BLaER1 (cell line): ENCODE measurements at regions not wholly inside any gene's neighbourhood (a gene's known extent, or its start where the extent isn't known, plus 50 kb on each side); places are given as distances from the start of the nearest gene placed in this dataset.
A peak's percentile ranks its signal among the peaks of the same experiment; 100 is the strongest.
"Not testable (repeated sequence)": the region's sequence is repeated elsewhere in the genome, so short reads cannot be mapped to it uniquely, and the experiment has no call there.

ENCODE experiments used
- H3K27ac ChIP-seq: shearing (Covaris generic); formaldehyde crosslinking; 2 replicates; pipeline ENCODE4 v1.8.1; 2022
- H3K27me3 ChIP-seq: shearing (Covaris generic); formaldehyde crosslinking; 2 replicates; pipeline ENCODE4 v1.8.1; 2022
- H3K36me3 ChIP-seq: shearing (Covaris generic); formaldehyde crosslinking; 2 replicates; pipeline ENCODE4 v1.8.1; 2022
- H3K4me1 ChIP-seq: shearing (Covaris generic); formaldehyde crosslinking; 2 replicates; pipeline ENCODE4 v1.8.1; 2022
- H3K4me2 ChIP-seq: shearing (Covaris generic); formaldehyde crosslinking; 2 replicates; pipeline ENCODE4 v1.8.1; 2022
- H3K4me3 ChIP-seq: shearing (Covaris generic); formaldehyde crosslinking; 2 replicates; pipeline ENCODE4 v1.8.1; 2022
- H3K9ac ChIP-seq: shearing (Covaris generic); formaldehyde crosslinking; 2 replicates; pipeline ENCODE4 v1.8.1; 2022
- H3K9me3 ChIP-seq: shearing (Covaris generic); formaldehyde crosslinking; 2 replicates; pipeline ENCODE4 v1.8.1; 2022
- H4K20me1 ChIP-seq: shearing (Covaris generic); formaldehyde crosslinking; 2 replicates; pipeline ENCODE4 v1.8.1; 2022
- Cebpa-rat ChIP-seq: shearing (Covaris generic); IDR thresholded peaks from 2 replicates; pipeline ENCODE4 v1.8.1; 2022

GRCh38 chr4:8719421-8719820, 126.9 kb downstream of the CPZ start:
- TF ChIP-seq Cebpa-rat = no peak

GRCh38 chr4:8717470-8717869, 124.9 kb downstream of the CPZ start:
- not testable (repeated sequence) for H3K9ac ChIP-seq, H3K4me2 ChIP-seq, H4K20me1 ChIP-seq, H3K36me3 ChIP-seq, H3K4me1 ChIP-seq, H3K27me3 ChIP-seq, H3K4me3 ChIP-seq, H3K27ac ChIP-seq
- peaks cover 25% of the 10 kb centered on the region for H3K9me3 ChIP-seq

More at GRCh38 chr4:8719421-8719820, 126.9 kb downstream of the CPZ start:
- Histone ChIP-seq H3K4me3 (no peak overlapping the region), H3K9me3 (peaks cover 7% of the 10 kb centered on the region), H3K27me3 (no peaks in the 10 kb centered on the region), H3K36me3 (no peaks in the 10 kb centered on the region), H3K4me2 (no peak overlapping the region), H3K9ac (no peak overlapping the region), H3K27ac (no peak overlapping the region), H4K20me1 (no peaks in the 10 kb centered on the region), H3K4me1 (no peaks in the 10 kb centered on the region)

- H4K20me1 ChIP-seq = no peaks in the 10 kb centered on the region
- H3K4me2 ChIP-seq = no peak overlapping the region
- peaks cover 10% of the 10 kb centered on the region for H3K4me1 ChIP-seq
- peaks cover 26% of the 10 kb centered on the region for H3K9me3 ChIP-seq
- no peak overlapping the region for H3K9ac ChIP-seq
- no peak for TF ChIP-seq Cebpa-rat
- H3K27me3 ChIP-seq = no peaks in the 10 kb centered on the region
- H3K4me3 ChIP-seq = no peak overlapping the region
- H3K27ac ChIP-seq = no peak overlapping the region
- no peaks in the 10 kb centered on the region for H3K36me3 ChIP-seq
These were observed 118.4 kb downstream of the CPZ start for GRCh38 chr4:8710946-8711345.

- Histone ChIP-seq H3K9ac (no peak overlapping the region), H4K20me1 (no peaks in the 10 kb centered on the region), H3K36me3 (no peaks in the 10 kb centered on the region), H3K4me3 (no peak overlapping the region), H3K4me2 (no peak overlapping the region), H3K27ac (no peak overlapping the region), H3K4me1 (peaks cover 10% of the 10 kb centered on the region), H3K9me3 (peaks cover 26% of the 10 kb centered on the region), H3K27me3 (no peaks in the 10 kb centered on the region)
- no peak for TF ChIP-seq Cebpa-rat
These were observed 117.9 kb downstream of the CPZ start for GRCh38 chr4:8710416-8710815.

GRCh38 chr4:8709729-8710360, 117.3 kb downstream of the CPZ start:
- H3K4me3 ChIP-seq = no peak overlapping the region
- peaks cover 26% of the 10 kb centered on the region for H3K9me3 ChIP-seq
- no peak overlapping the region for H3K27ac ChIP-seq
- H3K9ac ChIP-seq = no peak overlapping the region
- no peaks in the 10 kb centered on the region for H3K36me3 ChIP-seq
- TF ChIP-seq Cebpa-rat = no peak
- peaks cover 10% of the 10 kb centered on the region for H3K4me1 ChIP-seq
- no peaks in the 10 kb centered on the region for H3K27me3 ChIP-seq
- H4K20me1 ChIP-seq = no peaks in the 10 kb centered on the region
- no peak overlapping the region for H3K4me2 ChIP-seq

- Histone ChIP-seq H3K27ac (no peak overlapping the region), H3K9me3 (peaks cover 24% of the 10 kb centered on the region), H3K9ac (no peak overlapping the region), H3K36me3 (no peaks in the 10 kb centered on the region), H3K27me3 (no peaks in the 10 kb centered on the region), H3K4me3 (no peak overlapping the region), H4K20me1 (no peaks in the 10 kb centered on the region), H3K4me1 (peaks cover 10% of the 10 kb centered on the region), H3K4me2 (no peak overlapping the region)
- no peak for TF ChIP-seq Cebpa-rat
These were observed 116.6 kb downstream of the CPZ start for GRCh38 chr4:8709050-8709728.

GRCh38 chr4:8708401-8709021, 115.9 kb downstream of the CPZ start:
- Histone ChIP-seq H3K27ac (no peak overlapping the region), H3K9me3 (peaks cover 18% of the 10 kb centered on the region), H4K20me1 (no peaks in the 10 kb centered on the region), H3K9ac (no peak overlapping the region), H3K36me3 (no peaks in the 10 kb centered on the region), H3K4me3 (no peak overlapping the region), H3K4me1 (peaks cover 10% of the 10 kb centered on the region), H3K27me3 (no peaks in the 10 kb centered on the region), H3K4me2 (no peak overlapping the region)
- TF ChIP-seq Cebpa-rat = no peak

GRCh38 chr4:8707045-8707781, 114.6 kb downstream of the CPZ start:
- Histone ChIP-seq H3K36me3 (no peaks in the 10 kb centered on the region), H4K20me1 (no peaks in the 10 kb centered on the region), H3K9ac (no peak overlapping the region), H3K4me3 (no peak overlapping the region), H3K9me3 (peaks cover 5% of the 10 kb centered on the region), H3K4me1 (peaks cover 16% of the 10 kb centered on the region), H3K4me2 (peak overlapping the region; percentile 31), H3K27me3 (no peaks in the 10 kb centered on the region), H3K27ac (no peak overlapping the region)
- TF ChIP-seq Cebpa-rat = no peak

- Histone ChIP-seq H3K36me3 (no peaks in the 10 kb centered on the region), H3K4me2 (peak overlapping the region; percentile 31), H3K4me3 (no peak overlapping the region), H3K9me3 (no peaks in the 10 kb centered on the region), H3K4me1 (peaks cover 16% of the 10 kb centered on the region), H3K27me3 (no peaks in the 10 kb centered on the region), H3K27ac (no peak overlapping the region), H4K20me1 (no peaks in the 10 kb centered on the region), H3K9ac (no peak overlapping the region)
- TF ChIP-seq Cebpa-rat = no peak
These were observed 113.9 kb downstream of the CPZ start for GRCh38 chr4:8706216-8707044.
